GM19023 (cell line): ENCODE measurements at regions not wholly inside any gene's neighbourhood (a gene's known extent, or its start where the extent isn't known, plus 50 kb on each side); places are given as distances from the start of the nearest gene placed in this dataset.

Experiments
- ATAC-seq: cut with Tn5 transposase; IDR thresholded peaks from one replicate; pipeline ENCODE4 v1.9.1; 2021; ENCODE audit warnings: mild to moderate bottlenecking, moderate library complexity; ENCODE audit not compliant: unreplicated experiment

DNA sequence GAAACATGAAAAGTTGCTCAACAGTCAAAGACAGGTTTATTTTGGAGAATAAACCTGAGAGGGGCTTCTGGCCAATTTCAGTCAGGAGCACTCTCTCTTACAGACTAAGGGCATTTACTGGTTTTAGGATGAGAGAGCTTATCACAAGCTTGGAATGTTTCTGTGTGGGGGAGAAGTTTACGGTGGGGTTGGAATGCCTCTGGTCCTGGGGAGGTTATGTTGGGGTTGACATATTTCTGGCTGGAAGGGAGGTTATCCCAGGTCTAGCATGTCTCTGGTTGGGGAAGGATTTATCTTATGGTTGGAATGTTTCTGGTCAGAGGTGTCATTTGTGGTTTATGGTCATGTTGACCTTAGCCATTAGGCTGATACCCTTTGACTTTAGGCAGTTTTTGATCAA, 1867.3 kb downstream of the EFNA5 start:
- no peak for ATAC-seq

- no peak for ATAC-seq
Observed at GRCh38 chr5:105794578-105794977, 1876.2 kb downstream of the EFNA5 start.

- no peak for ATAC-seq
Observed at GRCh38 chr5:105789246-105789645, 1881.5 kb downstream of the EFNA5 start.

- ATAC-seq: no peak
Observed at GRCh38 chr5:105783811-105784210, 1886.9 kb downstream of the EFNA5 start.

- ATAC-seq: no peak
Observed at GRCh38 chr5:105782501-105782900, 1888.2 kb downstream of the EFNA5 start.

GRCh38 chr5:105773241-105773640, 1897.5 kb downstream of the EFNA5 start:
- ATAC-seq: no peak

- no peak for ATAC-seq
Observed at GRCh38 chr5:105767267-105767666, 1903.5 kb downstream of the EFNA5 start.

GRCh38 chr5:105762728-105763127, 1908.0 kb downstream of the EFNA5 start:
- ATAC-seq: no peak

DNA sequence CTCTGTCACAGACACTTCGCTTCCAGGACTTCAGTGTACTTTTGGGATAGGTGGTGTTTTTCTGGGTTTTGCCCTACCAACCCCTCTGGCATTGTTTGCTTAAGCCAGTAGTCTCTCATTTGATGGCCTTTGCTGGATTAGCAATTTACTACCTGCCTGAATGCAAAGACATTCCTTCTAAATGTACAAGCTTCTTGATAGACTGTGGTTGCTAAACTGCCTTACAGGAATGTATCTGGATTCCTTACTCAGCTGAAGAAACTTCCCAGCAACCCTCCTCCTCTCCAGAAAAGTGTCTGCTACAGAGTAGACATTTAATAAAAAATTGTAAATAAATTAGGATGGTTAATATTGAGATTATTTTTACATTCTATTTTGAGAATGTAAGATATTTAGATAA, 1916.7 kb downstream of the EFNA5 start:
- ATAC-seq: no peak

- ATAC-seq: no peak
Observed at GRCh38 chr5:105752801-105753200, 1917.9 kb downstream of the EFNA5 start.

- no peak for ATAC-seq
Observed at GRCh38 chr5:105751908-105752307, 1918.8 kb downstream of the EFNA5 start.

DNA sequence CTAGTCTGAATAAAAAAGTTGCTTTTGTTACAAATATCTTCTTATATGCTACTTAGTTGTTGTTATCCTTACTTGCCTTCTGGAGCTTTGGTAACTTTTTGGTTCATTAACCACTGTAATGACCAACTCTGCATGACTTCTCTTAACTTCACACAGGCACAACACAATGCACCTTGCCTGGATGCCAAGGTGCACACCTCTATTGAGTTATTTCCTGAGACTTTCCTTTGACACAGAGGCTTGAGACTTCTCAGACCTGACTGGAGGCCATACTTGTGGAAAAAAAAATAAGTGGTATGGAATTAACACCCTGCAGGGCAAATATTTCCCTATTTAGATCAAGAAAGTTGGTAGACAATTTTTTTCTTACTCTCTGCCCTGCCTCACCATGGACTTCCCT, 1925.6 kb downstream of the EFNA5 start:
- no peak for ATAC-seq

DNA sequence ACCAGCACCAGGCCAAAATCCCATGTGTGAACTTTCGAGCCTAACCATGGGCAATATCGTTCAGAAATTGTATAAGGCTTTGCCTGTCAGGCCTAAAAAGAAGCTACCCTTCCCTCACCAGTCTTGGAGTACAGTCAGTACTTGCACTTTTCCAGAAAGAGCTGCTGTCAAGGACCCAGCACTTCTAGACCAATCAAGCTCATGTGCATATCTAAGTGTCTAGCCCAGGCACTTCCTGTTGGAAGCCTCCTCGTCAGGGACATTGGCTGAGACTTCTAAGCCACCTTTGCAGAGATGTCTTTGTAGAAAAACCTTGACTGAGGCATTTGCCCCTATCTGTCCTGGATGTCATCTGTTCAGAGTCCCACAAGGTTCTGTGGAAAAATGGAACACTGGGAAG, 1930.5 kb downstream of the EFNA5 start:
- no peak for ATAC-seq

DNA sequence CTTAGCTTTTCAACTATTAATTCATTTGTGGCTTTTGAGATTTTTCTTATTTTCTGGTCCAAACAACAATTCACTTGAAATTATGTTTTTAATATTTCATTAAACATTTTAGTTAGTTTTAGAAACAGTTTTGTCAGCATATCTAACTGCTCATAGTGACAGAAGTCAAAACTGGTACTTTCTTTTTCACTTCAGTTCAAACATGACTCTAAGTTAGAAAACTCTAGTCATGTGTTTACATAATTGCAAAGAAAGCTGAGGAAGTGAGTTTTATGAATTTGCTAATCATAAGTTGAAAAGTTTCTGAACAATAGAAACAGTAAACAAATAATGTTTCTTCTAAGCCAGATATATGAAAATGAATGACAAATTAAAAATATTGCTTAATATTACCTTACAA, 1931.0 kb downstream of the EFNA5 start:
- no peak for ATAC-seq

GRCh38 chr5:105735704-105736103, 1935.0 kb downstream of the EFNA5 start:
- no peak for ATAC-seq

DNA sequence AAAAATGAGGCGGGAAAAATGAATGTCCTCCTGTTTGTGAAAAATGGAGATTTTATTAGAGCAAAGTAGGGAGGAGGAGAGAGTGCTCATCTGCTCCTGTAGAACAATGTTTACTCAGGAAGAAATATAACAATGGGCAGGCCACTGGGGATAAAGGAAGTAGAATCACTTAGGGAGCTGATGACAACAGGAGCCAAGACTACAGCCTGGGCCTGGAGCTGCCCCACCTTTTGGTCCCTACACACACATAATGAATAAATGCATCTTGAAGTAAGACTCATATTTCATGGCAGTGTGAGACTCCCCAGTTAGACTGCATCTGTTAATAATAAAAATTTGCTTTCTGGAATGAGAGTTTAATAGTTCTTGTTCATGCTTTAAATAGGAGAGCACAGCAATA, 1939.8 kb downstream of the EFNA5 start:
- no peak for ATAC-seq

DNA sequence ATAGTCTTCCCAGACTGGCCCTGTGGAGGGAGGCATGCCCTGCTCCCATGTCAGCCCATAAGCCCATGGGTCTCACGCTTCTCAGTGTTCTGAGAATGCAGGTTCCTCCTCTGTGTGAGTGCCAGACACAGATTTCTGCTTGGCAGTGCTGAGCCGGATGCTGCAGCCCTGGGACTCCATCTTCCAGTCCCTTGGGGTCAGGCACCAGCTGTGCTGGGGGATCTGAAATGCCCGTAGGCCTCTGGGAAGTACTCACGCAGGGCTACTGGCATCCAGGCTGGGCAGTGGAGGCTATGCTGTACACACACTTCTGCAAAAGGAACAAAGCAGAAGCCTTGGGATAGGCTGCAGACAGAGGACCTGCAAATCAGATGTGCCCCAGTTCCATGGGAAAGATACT, 1944.6 kb downstream of the EFNA5 start:
- ATAC-seq: no peak

GRCh38 chr5:105708442-105708841, 1962.3 kb downstream of the EFNA5 start:
- ATAC-seq: no peak

DNA sequence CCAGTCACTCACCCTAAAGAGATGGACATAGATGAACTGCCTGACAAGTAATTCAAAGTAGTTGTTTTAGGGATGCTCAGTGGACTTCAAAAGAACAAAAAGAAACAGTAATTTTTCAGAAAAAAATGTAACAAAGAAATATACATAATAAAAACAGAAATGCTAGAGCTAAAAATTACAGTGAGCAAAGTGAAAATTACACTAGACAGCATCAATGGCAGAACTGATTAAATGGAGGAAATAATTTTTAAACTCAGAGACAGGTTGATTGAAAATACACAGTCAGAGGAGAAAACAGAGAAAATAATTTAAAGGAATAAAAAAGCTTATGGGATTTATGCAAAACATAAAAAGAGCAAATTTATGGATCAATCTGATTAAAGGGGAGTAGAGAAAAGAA, 1968.4 kb downstream of the EFNA5 start:
- ATAC-seq: no peak

- ATAC-seq: no peak
Observed at GRCh38 chr5:105696440-105696839, 1974.3 kb downstream of the EFNA5 start.

DNA sequence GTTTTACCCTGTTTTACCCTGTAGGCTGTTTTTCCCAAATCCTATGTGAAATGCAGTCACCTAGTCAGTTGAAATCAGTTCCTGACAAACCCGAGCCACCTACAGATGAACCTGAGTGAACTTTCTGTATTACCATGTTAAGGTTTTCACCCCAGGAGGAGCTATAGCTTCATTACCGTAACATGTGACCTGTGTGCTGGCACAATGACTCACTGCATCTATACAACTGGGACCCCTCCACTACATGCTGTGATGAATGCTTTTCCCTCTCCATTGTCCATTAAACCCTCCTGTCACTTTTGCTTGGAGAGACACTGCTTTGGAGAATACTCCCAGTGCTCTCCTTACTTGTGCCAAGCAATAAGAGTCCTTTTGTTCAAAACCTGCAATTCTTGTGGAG, 1974.8 kb downstream of the EFNA5 start:
- ATAC-seq: no peak

GRCh38 chr5:105689596-105689995, 1981.1 kb downstream of the EFNA5 start:
- ATAC-seq: no peak

DNA sequence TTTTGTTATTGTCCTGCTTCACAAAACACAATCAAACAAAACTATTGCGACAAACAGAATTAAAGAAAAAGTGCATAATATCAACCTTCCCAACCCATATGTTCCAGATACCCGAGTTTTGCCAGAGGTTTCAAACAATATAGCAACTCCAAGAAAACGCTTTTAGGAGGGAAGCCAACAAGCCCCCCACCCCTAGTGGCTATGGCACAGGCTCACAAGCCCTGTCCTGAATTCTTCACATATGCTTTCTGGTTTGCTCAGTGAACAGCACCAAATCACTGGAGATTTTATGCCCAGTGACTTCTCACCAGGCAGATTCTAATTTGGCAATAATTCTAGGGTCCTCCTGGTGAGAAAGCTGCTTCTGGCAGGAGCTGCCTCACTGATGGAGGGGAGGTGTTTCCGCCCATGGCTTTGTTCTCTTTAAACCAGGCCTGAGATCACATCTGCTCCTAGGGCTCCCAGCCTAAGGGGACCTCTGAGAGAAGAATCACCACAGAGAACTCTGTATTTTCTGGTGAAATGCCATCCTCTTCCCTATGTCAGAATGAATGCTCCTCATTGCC, 1982.4 kb downstream of the EFNA5 start:
- no peak for ATAC-seq

DNA sequence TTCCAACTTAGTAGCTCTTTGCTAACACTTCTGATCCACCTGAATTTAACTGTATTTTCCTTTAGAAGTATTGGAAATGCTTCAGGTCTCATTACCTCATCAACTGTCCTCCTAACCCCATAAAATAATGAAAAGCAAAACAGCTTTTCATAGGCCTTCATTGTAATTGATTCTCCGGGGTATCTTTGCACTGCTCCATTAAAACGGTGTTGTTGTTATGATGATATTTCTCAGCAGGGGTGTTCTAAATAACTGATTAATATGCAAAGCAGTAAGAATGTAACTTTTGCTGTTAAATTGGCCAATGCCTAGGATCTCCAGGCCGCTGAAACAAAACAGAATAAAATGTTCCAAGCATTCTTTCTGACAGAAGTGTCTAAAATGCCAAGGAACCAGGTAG, 1983.2 kb downstream of the EFNA5 start:
- no peak for ATAC-seq
